ENCODE measurements at regions not wholly inside any gene's neighbourhood (a gene's known extent, or its start where the extent isn't known, plus 50 kb on each side); places are given as distances from the start of the nearest gene placed in this dataset.

DNA sequence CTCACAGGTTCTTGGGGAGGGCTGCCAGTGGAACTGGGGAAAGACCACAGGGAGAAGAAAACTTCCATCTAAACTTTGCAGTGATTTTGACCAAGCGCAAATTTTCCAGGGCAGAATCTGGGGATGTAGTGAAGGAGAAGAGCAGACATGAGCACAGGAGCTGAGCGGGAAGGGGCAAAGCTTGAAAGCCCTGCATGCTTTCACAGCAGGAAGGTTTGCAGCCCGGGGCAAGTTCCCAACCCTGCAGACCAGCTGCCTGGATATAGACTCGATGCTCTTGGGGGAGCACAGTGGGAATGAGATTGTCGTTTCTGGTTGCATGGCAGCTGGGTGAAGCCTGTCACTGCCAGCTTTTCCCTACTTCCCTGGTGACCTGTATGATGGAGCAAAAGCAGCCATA lies 276.8 kb upstream of the RORB start:
- TF ChIP-seq, protein P1, sequence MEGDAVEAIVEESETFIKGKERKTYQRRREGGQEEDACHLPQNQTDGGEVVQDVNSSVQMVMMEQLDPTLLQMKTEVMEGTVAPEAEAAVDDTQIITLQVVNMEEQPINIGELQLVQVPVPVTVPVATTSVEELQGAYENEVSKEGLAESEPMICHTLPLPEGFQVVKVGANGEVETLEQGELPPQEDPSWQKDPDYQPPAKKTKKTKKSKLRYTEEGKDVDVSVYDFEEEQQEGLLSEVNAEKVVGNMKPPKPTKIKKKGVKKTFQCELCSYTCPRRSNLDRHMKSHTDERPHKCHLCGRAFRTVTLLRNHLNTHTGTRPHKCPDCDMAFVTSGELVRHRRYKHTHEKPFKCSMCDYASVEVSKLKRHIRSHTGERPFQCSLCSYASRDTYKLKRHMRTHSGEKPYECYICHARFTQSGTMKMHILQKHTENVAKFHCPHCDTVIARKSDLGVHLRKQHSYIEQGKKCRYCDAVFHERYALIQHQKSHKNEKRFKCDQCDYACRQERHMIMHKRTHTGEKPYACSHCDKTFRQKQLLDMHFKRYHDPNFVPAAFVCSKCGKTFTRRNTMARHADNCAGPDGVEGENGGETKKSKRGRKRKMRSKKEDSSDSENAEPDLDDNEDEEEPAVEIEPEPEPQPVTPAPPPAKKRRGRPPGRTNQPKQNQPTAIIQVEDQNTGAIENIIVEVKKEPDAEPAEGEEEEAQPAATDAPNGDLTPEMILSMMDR (IDR thresholded peaks at IDR 0.05), result no peak
- TF ChIP-seq EZH2 (IDR thresholded peaks at IDR 0.05) (no peak), EZH2phosphoT487 (IDR thresholded peaks at IDR 0.05) (no peak)
